Stimulated activated CD8-positive, alpha-beta memory T cell treated with anti-CD3 and anti-CD28 coated beads, Interleukin-7, amount 100 ng/mL, for 1 hour (primary cell): ENCODE measurements at regions not wholly inside any gene's neighbourhood (a gene's known extent, or its start where the extent isn't known, plus 50 kb on each side); places are given as distances from the start of the nearest gene placed in this dataset.

ENCODE experiments used
- DNase-seq, 2 donors: peaks; one replicate each; pipeline ENCODE4 v3.0.0-alpha.2; 2020; ENCODE audit warnings: low read depth in 2 of 2

DNA sequence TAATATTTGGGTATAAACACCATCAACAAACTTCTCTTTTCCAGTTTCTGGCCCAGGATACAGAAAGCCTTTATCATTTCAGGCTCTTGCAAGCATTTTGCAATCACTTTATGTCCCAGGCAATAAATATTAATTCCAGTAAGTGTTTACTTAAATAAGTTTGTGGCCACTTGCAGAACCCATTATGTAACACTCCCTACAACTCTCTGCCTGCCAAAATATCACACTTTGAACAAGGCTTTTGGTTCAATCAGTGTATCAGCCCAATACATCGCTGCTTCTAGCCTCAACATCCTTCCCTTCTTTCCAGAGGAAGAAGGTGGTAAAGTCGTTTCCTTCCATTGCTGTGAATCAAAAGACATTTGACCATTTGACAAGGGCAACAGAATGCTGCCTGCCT is 203.0 kb upstream of the USP25 start:
- no peak for DNase-seq

GRCh38 chr21:15528346-15528745 is 201.4 kb upstream of the USP25 start:
- no peak for DNase-seq

DNA sequence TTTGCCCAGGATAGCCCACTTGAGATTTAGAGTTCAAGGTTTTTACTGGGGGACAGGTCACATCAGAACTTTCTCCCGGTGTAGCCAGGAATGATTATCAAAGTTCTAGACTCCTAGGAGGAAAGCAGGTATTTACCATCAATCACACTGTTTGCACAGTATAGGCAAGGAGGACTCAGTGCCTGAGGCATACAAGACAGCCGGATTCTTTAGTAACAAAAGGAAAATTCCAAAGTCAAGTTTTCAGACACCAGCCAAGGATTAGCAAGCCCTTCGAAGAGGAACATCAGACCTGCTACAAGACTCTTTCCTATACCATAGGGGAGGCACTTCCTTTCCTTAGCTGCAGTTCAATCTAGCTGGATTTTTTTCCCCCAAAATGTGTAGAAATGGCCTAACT is 197.8 kb upstream of the USP25 start:
- no peak for DNase-seq

DNA sequence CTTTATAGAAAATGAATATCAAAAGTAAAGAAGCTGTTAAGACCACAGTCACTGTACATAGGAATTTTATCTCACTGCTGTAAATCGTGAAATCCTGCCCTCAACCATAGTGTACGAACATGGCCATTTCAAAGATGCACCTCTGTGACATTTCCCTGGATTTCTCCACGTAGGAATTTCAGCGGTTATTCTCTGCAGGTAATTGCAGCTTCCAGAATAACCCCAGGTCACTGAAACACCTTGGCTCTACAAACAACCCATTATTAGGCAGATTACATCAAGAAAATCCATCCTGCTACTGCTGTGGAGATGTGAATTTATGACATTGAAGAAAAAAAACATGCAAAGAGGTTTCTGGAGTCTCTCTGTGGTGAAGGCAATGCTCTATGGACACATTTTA is 196.2 kb upstream of the USP25 start:
- DNase-seq = no peak

DNA sequence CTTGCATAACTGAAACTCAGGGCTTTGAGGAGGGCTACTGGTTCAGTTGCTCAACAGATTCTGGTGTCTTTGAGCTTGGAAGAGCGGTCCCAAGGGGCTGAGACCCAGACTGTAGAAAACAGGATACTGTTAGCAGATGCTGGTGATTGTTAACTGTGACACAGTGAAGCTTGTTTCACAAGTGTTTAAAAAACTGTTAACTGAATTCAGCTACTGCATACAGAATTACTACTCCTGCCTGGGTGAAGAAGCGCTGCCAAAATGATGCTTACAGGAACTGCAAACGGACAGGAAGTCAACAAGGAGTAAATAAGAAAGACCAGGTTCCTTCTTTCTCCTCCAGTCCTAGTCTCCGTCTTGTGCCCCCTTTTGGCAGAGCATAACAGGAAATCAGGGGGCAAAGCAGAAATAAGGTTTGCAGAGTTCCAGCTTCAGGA is 195.3 kb upstream of the USP25 start:
- no peak for DNase-seq

GRCh38 chr21:15539376-15539775 is 190.4 kb upstream of the USP25 start:
- DNase-seq = no peak

DNA sequence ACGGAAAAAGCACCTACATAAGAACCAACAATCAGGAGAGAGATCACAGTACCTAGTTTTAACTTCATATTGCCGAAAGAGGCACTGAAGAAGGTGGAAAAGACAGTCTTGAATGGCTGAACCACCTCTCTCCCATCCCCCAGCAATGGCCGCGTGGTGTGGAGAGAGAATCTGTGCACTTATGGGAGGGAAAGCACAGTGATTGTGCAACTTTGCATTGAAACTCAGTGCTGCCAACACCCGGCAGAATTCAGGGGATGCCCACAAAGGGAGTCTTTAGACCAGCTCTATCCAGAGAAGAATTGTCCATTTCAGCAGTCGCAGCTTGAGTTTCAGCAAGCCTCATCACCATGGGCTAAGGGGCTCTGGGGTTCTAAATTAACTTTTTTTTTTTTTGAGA is 186.3 kb upstream of the USP25 start:
- no peak for DNase-seq

DNA sequence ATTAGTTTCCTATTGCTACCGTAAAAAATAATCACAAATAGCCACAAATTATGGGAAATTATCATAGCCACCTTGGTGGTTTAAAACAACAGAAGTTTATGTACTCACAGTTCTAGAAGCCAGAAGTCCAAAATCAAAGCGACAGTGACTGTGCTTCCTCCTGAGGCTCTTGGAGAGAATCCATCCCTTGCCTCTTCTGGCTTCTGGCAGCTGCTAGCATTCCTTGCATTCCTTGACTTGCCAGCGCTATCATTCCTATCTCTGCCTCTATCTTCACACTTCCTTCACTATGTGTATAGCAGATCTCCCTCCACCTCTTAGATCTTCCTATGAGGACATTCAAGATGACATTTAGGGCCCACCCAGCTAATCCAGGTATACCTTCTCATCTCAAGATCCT is 180.1 kb upstream of the USP25 start:
- DNase-seq = no peak

- no peak for DNase-seq
Measured at GRCh38 chr21:15552914-15553494, 176.8 kb upstream of the USP25 start.

DNA sequence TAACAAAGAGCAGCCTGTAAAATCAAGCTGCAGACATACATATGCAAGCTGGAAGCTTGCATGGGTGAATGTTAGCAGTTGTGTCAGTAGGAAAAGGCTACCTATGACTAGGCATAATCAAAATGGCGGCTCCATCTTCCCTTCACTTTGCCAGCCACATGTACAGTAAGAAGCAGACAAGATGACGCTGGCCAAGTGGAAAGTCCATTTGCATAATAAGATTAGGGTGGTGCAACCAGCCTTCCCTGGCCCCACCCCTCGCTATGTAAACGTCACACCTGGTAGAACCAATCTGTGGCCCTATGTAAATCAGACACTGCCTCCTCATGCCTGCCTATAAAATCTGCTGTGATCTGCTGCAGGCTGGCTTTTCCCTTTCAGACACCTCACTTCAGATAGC is 171.9 kb upstream of the USP25 start:
- no peak for DNase-seq

DNA sequence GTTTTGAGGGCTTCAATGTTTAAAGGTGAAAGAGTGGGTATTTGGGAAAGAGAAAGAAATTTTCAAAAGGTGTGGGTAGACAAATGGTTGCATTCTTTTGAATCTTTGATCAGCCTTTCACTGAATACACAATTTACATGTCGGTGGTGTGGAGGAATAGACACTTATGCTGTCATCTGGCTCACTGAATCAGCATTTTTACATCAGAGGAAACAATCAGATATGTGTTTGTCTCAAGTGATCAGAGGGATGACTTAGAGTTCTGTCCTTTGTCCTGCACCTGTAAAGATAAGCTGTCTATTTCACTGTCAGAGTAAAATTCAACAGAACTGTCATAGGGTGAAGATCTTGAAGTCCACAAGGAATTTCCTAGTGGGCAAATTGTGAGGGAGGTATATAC is 170.9 kb upstream of the USP25 start:
- DNase-seq = no peak

DNA sequence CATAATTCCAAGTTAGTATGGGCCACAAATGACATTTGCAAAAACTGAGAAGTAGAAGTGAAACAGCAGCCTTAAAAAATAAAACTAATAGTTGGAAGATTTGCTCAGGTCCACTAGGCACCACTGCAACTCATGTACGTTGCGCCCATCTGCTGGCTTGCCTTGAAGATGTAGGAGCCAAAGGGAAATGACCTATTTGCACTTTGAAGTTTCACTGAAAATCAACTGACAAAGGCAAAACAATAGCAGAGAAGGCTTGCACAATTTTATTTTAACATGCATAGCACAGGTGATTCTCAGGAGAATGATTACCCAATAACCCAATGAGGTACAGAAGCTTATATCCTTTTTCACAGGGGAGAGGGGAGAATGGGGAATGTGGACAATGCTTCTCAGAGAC is 170.1 kb upstream of the USP25 start:
- DNase-seq = no peak

- no peak for DNase-seq
Measured at GRCh38 chr21:15560383-15561056, 169.3 kb upstream of the USP25 start.

DNA sequence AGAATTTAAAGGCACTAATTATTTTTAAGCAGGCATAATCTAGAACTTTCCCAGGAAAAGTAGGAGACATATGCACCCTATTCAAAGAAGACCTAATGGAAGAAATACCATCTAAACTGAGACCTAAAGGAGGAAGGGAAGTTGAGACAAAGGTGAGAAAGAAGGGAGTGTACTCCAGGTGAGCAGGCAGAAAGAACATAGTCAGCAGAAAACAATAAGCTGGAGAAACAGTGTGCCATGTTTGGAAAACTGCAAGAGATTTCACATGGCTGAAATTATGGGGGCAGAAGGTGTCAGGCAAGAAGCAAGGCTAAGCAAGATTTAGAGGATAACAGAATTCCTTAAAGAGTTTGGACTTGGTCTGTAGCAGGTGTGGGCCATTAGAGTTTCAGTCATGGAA is 167.0 kb upstream of the USP25 start:
- DNase-seq = no peak

DNA sequence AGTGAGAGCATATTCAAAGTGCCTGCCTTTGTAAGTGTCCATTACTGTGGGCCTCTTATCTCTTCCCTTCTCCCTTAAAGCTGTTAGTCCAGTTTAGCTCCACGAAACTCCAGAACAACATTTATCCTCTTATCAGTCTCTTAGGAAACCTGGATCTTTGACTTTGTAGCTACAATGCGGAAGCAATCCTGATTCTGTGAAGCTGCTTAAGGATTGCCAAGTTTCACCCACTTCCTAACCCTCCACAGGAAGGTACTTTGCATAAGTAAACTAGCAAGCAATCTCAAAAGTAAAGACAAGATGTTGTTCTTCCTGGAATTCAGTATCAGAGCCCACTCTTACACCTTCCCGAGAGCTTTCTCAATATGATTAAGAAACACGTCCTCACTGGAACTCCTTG is 164.9 kb upstream of the USP25 start:
- DNase-seq = no peak

- DNase-seq = no peak
Measured at GRCh38 chr21:15566703-15567102, 163.1 kb upstream of the USP25 start.

- no peak for DNase-seq
Measured at GRCh38 chr21:15567191-15567590, 162.6 kb upstream of the USP25 start.

- DNase-seq = no peak
Measured at GRCh38 chr21:15568516-15568915, 161.3 kb upstream of the USP25 start.

DNA sequence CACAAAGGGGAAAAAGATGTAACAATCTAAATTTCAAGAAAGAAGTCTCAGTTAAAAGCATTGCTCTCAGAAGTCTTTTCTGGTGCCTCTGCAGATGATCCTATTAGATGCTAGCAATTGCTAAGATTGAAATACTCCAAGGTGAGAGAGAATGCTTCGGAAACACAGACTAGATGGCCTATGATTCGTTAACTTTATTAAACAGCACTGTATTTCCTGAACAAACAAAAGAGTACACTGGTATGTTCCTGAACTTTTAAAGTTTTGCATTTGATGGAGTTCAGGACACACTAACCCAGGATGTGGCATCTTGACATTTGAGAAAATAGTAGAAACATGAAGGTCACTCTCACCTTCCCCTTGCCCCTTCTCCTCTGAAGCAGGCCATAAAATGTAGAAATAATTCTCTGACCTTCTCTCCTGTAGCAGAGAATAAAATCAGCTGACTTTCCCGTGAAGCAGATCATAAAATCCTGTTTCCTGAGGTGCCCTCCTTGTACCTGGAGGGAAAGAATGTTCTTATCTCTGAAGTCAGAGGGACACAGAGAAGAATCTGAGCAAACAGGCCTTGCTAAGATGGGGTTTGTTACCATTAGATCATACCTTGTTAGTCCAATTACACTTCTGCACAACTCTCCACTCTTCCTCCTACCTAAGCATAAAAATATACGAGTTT is 142.9 kb upstream of the USP25 start:
- DNase-seq = no peak

DNA sequence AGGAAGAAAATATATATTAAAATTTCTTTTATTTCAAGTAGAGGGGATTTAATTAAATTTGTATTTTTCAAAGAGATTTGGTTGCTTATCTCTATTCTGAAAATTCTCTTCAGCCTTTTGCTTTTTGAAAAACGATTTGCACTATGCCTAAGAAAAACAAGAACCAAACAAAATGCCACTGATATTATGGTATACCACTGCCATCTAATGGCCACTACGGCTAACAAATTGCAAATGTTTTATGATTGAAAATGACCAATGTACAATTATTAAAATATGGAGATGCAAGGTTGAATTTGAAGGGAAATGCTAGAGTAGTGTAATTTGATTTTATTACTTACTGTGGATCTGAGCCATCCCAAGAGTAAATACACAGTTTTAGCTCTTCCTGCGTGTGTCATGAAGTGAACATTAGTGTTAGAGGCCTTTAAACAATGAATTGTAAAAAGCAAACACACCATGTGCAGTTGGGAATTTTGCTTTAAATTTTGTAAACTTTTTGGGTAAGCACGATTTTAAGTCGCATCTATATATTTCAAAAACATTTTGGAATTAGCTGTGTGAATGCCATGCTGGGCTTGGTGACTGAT is 137.4 kb upstream of the USP25 start:
- DNase-seq = no peak

GRCh38 chr21:15592957-15593356 is 136.8 kb upstream of the USP25 start:
- DNase-seq = no peak

- no peak for DNase-seq
Measured at GRCh38 chr21:15601390-15601789, 128.4 kb upstream of the USP25 start.

DNA sequence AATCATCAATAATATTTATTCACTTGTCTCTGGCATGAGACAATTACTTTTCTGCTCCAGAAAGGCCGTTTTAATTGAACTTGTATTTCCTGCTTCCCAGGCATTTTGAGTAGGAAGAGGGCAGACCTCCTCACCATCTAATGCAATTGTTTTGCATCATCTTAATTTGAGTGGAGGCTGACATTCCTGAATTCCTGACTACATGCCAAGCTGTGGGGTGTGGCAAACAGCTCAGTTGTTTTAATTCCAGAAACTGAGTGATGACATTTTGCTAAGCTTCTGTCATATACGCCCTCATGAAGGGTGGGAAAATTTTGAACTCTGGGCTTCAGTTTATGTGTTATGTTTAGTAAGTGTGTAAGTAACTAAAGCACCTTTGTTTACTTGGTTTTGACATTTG is 125.4 kb upstream of the USP25 start:
- no peak for DNase-seq
